GM12878 (cell line): ENCODE measurements at regions not wholly inside any gene's neighbourhood (a gene's known extent, or its start where the extent isn't known, plus 50 kb on each side); places are given as distances from the start of the nearest gene placed in this dataset.

Source experiments
- ATAC-seq: fragments of 200-7000 bp; cut with Tn5 transposase; 3 replicates; pipeline ENCODE4 v1.9.1; 2020; ENCODE audit warnings: mild to moderate bottlenecking, moderate library complexity
- BruUV-seq: library from RNA; stranded (reverse); fragments of 400-500 nt; replicated peaks from 2 replicates; lab custom pipeline; 2021; lab: Mats Ljungman, UMichigan
- CTCF ChIA-PET: fragments of 300-600 bp; sonication (Branson Sonifier 250); formaldehyde crosslinking; extraction: SDS; loops from one replicate; lab custom pipeline; 2021; ENCODE audit warnings: inconsistent platforms; lab: Yijun Ruan, JAX
- POLR2A ChIA-PET: fragments of 350-600 bp; formaldehyde crosslinking; extraction: SDS; loops from one replicate; lab custom pipeline; 2021; ENCODE audit warnings: inconsistent platforms; lab: Charles Lee
- RAD21 ChIA-PET: fragments of 300-600 bp; sonication (Branson Sonifier 250); formaldehyde crosslinking; loops from one replicate; lab custom pipeline; 2023; ENCODE audit warnings: antibody characterized with exemption; ENCODE audit not compliant: unreplicated experiment; lab: Charles Lee
- SMC1A ChIA-PET: fragments of 300-600 bp; sonication (Branson Sonifier 250); formaldehyde crosslinking; loops from one replicate; lab custom pipeline; 2023; ENCODE audit not compliant: unreplicated experiment, uncharacterized antibody; lab: Charles Lee
- DNase-seq: peaks from one replicate; pipeline ENCODE4 v3.0.0-alpha.2; 2011; ENCODE audit warnings: low read depth, low spot score
- FAIRE-seq: peaks from 3 replicates; lab custom pipeline; 2011; peaks lifted over from hg19 to GRCh38; lab: Jason Lieb, UNC
- H2AFZ ChIP-seq: 2 replicates; pipeline ENCODE4 v1.6.0; 2011; ENCODE audit warnings: low read depth, low read length, control low read depth; ENCODE audit not compliant: control insufficient read depth
- H3K27ac ChIP-seq: 2 replicates; pipeline ENCODE4 v1.5.1; 2011; ENCODE audit warnings: control low read depth; ENCODE audit not compliant: control insufficient read depth, insufficient read depth
- H3K27me3 ChIP-seq, 2 experiments: replicated peaks in 1 of 2; 2 replicates each; pipeline versions ENCODE4 v1.6.0 to v1.6.1; 2011; ENCODE audit warnings: low read length in 1 of 2; ENCODE audit not compliant: control insufficient read depth in 2 of 2, insufficient read depth in 2 of 2
- H3K36me3 ChIP-seq, 2 experiments: 2 replicates each; pipeline ENCODE4 v1.5.1; 2011; ENCODE audit warnings: low read length in 1 of 2; ENCODE audit not compliant: control insufficient read depth in 2 of 2, insufficient read depth in 2 of 2
- H3K4me1 ChIP-seq: 2 replicates; pipeline ENCODE4 v1.6.1; 2011; ENCODE audit warnings: mild to moderate bottlenecking, low read length, moderate library complexity, mixed read lengths; ENCODE audit not compliant: control insufficient read depth, insufficient read depth
- H3K4me2 ChIP-seq: 2 replicates; pipeline ENCODE4 v1.6.0; 2011; ENCODE audit warnings: control low read depth; ENCODE audit not compliant: control insufficient read depth, insufficient read depth
- H3K4me3 ChIP-seq: fragments of 200-600 bp; sonication (generic); 2 replicates; pipeline ENCODE4 v1.5.1; 2016
- H3K79me2 ChIP-seq: 2 replicates; pipeline ENCODE4 v1.6.0; 2011; ENCODE audit warnings: low read length; ENCODE audit not compliant: control insufficient read depth, insufficient read depth
- H3K9ac ChIP-seq: 2 replicates; pipeline ENCODE4 v1.8.0; 2011; ENCODE audit warnings: low read length, control low read depth, mixed read lengths; ENCODE audit not compliant: control insufficient read depth, insufficient read depth
- H3K9me3 ChIP-seq: replicated peaks from 3 replicates; pipeline ENCODE4 v1.5.1; 2011; ENCODE audit warnings: mild to moderate bottlenecking, low read length; ENCODE audit not compliant: control insufficient read depth, insufficient read depth
- H4K20me1 ChIP-seq: 2 replicates; pipeline ENCODE4 v1.6.0; 2011; ENCODE audit not compliant: control insufficient read depth, insufficient read depth
- BACH1 ChIP-seq: fragments of 450-650 bp; IDR thresholded peaks from 2 replicates; pipeline ENCODE4 v1.6.1; 2017; ENCODE audit warnings: mild to moderate bottlenecking, borderline replicate concordance
- CBX5 ChIP-seq: sonication (generic); IDR thresholded peaks from 2 replicates; pipeline ENCODE4 v1.6.1; 2016; ENCODE audit warnings: low read depth, moderate library complexity, mild to moderate bottlenecking, inconsistent platforms
- E2F4 ChIP-seq: IDR thresholded peaks from 2 replicates; pipeline ENCODE4 v1.6.1; 2012; ENCODE audit warnings: low read depth, low read length, improper control_type of control experiment
- FOXK2 ChIP-seq: fragments of 450-650 bp; IDR thresholded peaks from 2 replicates; pipeline ENCODE4 v1.6.1; 2017; ENCODE audit warnings: mild to moderate bottlenecking, moderate library complexity
- HDAC6 ChIP-seq: fragments of 200-600 bp; sonication (generic); IDR thresholded peaks from one replicate; pipeline ENCODE4 v1.8.0; 2017; ENCODE audit warnings: antibody characterized with exemption; ENCODE audit not compliant: unreplicated experiment
- IRF4 ChIP-seq: IDR thresholded peaks from 2 replicates; pipeline ENCODE4 v1.6.1; 2011; ENCODE audit warnings: low read depth, low read length
- NR2C1 ChIP-seq: fragments of 450-650 bp; IDR thresholded peaks from 2 replicates; pipeline ENCODE4 v1.6.1; 2017; ENCODE audit warnings: antibody characterized with exemption, mild to moderate bottlenecking, moderate library complexity
- PBX3 ChIP-seq: IDR thresholded peaks from 2 replicates; pipeline ENCODE4 v1.6.1; 2011; ENCODE audit warnings: mild to moderate bottlenecking, low read depth, low read length, moderate library complexity; ENCODE audit not compliant: insufficient replicate concordance
- POU2F2 ChIP-seq: IDR thresholded peaks from 3 replicates; pipeline ENCODE4 v1.6.1; 2011; ENCODE audit warnings: low read depth, mild to moderate bottlenecking, low read length, borderline replicate concordance
- RELB ChIP-seq: fragments of 450-650 bp; IDR thresholded peaks from 2 replicates; pipeline ENCODE4 v1.6.1; 2017; ENCODE audit warnings: low read depth, mild to moderate bottlenecking, moderate library complexity
- REST ChIP-seq: IDR thresholded peaks from 2 replicates; pipeline ENCODE4 v1.6.1; 2012; ENCODE audit warnings: mild to moderate bottlenecking, low read depth, low read length
- SUPT20H ChIP-seq: IDR thresholded peaks from 2 replicates; pipeline ENCODE4 v1.6.1; 2011; ENCODE audit warnings: low read depth, mild to moderate bottlenecking, low read length, moderate library complexity, borderline replicate concordance; ENCODE audit not compliant: control insufficient read depth
- YBX1 ChIP-seq: fragments of 450-650 bp; IDR thresholded peaks from 2 replicates; pipeline ENCODE4 v1.6.1; 2016; ENCODE audit warnings: antibody characterized with exemption
- ZBTB33 ChIP-seq: fragments of 450-650 bp; IDR thresholded peaks from 2 replicates; pipeline ENCODE4 v1.6.1; 2017; ENCODE audit warnings: mild to moderate bottlenecking
- ZNF384 ChIP-seq: IDR thresholded peaks from 2 replicates; pipeline ENCODE4 v1.6.1; 2012; ENCODE audit warnings: low read depth, mild to moderate bottlenecking, low read length, improper control_type of control experiment, borderline replicate concordance
- WGBS: methylation state at CpG from one replicate; pipeline ENCODE4 v1.1.6; 2016; ENCODE audit warnings: low lambda C conversion rate; ENCODE audit not compliant: insufficient replicate concordance, insufficient coverage; ENCODE audit errors: missing lambda C conversion rate; 5-methylcytosine and 5-hydroxymethylcytosine counted together
- in situ Hi-C: fragments of 300-500 bp; cut with MboI; formaldehyde crosslinking; loops from 9 replicates; pipeline ENCODE4 v1.14.3; 2018; ENCODE audit warnings: mixed read lengths
- intact Hi-C: fragments of 100-400 bp; cut with micrococcal nuclease; formaldehyde crosslinking; loops from one replicate; pipeline ENCODE4 v1.14.2; 2022; ENCODE audit not compliant: unreplicated experiment

- POLR2A ChIA-PET, result no interaction called here
- WGBS, result 88% methylated on average over 1 of the region's 1 CpG
- no peak for ATAC-seq
- SMC1A ChIA-PET, result interaction anchor here (1.0 to 2.7 kb wide), 5 partner anchors 20 to 139 kb away, joined by 3 to 18 read pairs (median 6); no protein-coding TSS in a partner anchor
- no peak overlapping the region for H3K27ac ChIP-seq
- no peaks in the 10 kb centered on the region for H3K79me2 ChIP-seq
- no peaks in the 10 kb centered on the region for H3K9me3 ChIP-seq
- no peak overlapping the region for H3K9ac ChIP-seq
- peaks cover 0 to 3% of the 10 kb centered on the region in 2 experiments; a peak in 1 of 4 replicates for H3K27me3 ChIP-seq
- no peaks in the 10 kb centered on the region for H4K20me1 ChIP-seq
- RAD21 ChIA-PET, result interaction anchor here (1.1 to 4.1 kb wide), 5 partner anchors 20 to 370 kb away, joined by 3 to 62 read pairs (median 6); no protein-coding TSS in a partner anchor
- in situ Hi-C loops (loop anchor here (10.0 kb wide), 1 partner anchor 373 kb away; no protein-coding TSS in a partner anchor), intact Hi-C loops (loop anchor here (2.0 to 10.0 kb wide), 5 partner anchors 23 to 576 kb away; no protein-coding TSS in a partner anchor)
- CTCF ChIA-PET, result interaction anchor here (0.9 to 2.6 kb wide), 11 partner anchors 20 to 419 kb away, joined by 3 to 65 read pairs (median 4); no protein-coding TSS in a partner anchor
- DNase-seq, result no peak
- BruUV-seq, result no TSS peak
- no peak overlapping the region for H2AFZ ChIP-seq
- no peak overlapping the region for H3K4me3 ChIP-seq
- FAIRE-seq, result no peak
- no peak overlapping the region for H3K4me2 ChIP-seq
- no peaks in the 10 kb centered on the region for H3K4me1 ChIP-seq
- no peaks in the 10 kb centered on the region for H3K36me3 ChIP-seq
- TF ChIP-seq CBX5 (no peak), IRF4 (no peak), BACH1 (no peak), POU2F2 (no peak), REST (no peak), FOXK2 (no peak), E2F4 (no peak), ZNF384 (no peak), SUPT20H (no peak), HDAC6 (no peak), YBX1 (no peak), PBX3 (no peak), RELB (no peak), ZBTB33 (no peak), NR2C1 (no peak)
These were observed 168.0 kb downstream of the ALX1 start for GRCh38 chr12:85448031-85448430.
